ENCODE measurements at regions not wholly inside any gene's neighbourhood (a gene's known extent, or its start where the extent isn't known, plus 50 kb on each side); places are given as distances from the start of the nearest gene placed in this dataset.

DNA sequence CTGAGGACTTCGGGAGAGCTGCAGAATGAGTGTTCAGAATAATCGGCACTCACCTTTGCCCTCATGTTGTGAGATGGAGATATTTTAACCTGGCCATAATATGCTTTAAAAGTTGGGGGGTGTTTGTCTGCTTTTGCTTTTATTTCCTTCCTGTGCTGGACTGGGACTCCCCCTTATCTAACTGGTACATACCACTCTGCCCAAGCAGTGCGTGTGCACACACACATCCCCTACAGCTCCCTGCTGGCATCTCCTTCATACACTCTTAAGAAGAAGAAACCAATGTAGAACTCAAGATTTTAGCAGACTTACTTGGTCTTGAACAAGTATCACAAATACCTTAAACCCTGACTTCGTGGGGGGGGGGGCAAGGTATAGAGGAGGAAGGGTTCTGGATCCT is 146.2 kb upstream of the DMRT1 start:
- DNase-seq = no peak

DNA sequence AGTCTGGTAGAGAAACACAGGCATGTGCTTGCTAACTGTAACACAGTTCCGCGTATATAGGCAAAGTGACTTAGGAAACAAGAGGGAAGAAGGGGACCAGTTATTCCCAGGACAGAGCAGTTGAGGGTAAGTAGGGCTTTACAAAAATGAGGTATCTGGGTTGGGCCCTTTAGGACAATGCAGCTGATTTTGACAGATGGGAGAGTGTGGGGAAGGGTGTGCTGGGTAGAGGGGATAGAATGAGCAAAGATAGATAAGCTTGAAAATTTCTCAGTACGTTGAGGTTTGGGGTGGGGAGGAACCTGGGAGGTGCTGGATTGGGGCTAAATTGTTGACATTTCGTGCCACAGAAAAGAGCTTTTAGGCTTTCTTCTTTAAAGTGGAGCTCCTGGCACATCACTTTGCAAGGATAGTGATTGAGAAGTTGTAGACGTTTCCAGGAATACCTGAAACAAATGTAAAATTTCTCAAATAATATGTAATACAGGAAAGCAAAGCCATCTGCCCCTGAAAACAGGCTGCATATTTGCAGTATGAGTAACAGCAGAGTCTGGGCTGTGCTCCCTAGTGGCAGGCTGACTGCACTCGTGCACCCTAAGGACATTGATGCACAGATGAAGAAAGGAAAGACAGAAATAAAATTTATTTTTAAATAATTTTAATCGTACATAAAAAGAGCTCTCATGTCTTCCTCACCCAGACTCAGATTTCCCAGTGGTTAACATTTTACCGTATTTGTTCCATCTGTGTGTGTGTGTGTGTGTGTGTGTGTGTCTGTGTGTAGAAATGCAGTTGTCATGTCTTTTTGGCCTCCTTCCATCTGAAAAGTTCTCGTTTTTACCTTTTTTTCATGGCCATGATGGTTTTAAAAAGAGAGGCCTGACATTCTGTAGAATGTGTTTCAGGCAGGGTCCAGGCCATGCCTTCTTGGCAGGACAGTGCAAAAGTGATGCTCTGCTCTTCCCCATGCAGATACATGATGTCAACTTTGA is 144.9 kb upstream of the DMRT1 start:
- no peak for DNase-seq

DNA sequence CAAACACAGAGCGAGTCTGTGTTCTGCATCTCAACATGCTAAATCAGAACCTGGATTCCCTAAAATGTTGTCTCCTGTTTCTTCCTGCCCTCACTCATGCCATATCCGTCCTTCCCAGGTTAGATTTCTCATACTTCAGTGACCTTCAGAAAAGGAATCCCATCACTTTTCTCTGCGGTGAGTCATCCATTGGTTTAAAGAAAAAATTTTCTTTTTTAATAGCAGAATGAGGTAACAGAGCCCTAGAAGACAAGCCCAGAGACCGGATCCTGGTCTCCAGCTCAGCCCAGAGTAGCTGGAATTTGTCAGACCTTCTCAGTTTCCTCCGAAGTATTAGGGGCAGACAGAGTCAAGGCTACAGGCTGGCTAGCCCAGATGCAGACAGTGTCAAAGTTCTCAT is 143.2 kb upstream of the DMRT1 start:
- DNase-seq = no peak

DNA sequence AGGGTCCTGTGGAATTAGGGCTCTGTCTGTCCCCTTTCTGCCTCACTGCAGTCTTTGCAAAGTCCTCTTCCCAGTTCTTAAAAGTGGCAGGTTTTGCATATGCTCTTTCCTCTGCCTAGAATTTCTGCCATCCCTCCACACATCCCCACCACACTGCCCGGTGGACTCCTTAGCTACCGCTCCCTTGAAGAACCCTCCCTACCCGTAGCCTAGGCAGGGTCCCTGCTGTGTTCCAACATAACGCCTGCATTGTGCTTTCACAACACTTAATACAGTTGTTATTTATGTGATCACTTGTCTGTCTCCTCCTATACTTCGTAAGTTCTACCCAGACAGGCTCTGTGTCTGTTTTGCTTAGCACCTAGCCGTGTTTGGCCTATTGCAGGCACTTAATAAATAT is 142.5 kb upstream of the DMRT1 start:
- no peak for DNase-seq

DNA sequence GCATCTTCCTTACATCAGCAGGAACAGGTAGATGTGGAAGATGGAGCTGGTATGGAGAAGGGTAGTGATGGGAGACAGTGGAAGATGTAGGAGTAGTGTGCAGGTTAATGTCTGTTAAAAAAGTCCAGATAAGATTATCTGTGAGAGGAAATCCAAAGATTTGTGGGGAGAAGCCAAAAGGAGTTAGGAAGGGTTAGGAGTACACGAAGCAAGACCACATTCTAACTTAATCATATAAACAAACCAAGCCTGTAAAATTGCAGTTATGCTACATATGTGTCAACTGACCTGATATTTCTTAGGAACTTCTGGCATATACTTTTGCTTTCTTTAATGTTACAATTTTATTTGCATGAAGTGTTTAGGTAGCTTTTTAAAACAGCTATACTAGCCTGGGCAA is 142.1 kb upstream of the DMRT1 start:
- no peak for DNase-seq

DNA sequence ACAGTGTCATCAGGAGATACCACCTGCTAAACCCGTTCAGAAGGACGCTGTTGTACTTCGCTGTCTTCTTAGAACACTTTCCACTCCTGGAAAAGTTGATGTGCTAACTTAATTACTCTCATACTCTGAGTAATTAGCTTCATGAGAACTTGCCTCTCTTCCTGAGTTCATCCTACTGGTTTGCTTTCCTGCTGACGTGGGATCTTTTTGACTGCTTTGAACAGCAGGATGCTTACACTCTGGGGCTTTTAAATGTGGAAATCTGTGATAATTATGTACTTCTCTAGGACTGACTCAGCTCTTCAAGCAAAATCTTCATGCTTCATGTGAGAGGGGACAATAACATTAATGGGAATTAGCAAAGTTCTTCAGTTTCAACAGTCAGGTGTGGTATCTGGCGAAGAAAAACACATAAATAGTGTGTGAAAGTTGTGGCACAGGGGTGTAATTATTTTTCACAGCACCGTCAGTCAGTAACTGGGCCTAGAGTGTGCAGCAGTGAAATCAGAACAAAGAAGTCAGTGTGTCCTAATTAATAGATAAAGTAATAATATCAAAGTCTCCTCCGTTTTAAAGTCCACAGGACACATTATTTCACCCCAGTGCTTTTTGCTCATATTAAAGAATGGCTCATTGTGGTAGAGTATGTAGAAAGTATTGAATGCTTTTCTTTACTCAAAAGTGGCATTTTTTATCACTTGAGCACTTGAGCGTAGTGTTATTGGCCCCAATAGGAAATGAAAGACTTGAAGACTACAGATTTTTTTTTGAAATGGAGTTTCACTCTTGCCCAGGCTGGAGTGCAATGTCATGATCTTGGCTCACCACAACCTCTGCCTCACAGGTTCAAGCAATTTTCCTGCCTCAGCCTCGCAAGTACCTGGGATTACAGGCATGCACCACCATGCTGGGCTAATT is 140.9 kb upstream of the DMRT1 start:
- DNase-seq = no peak

DNA sequence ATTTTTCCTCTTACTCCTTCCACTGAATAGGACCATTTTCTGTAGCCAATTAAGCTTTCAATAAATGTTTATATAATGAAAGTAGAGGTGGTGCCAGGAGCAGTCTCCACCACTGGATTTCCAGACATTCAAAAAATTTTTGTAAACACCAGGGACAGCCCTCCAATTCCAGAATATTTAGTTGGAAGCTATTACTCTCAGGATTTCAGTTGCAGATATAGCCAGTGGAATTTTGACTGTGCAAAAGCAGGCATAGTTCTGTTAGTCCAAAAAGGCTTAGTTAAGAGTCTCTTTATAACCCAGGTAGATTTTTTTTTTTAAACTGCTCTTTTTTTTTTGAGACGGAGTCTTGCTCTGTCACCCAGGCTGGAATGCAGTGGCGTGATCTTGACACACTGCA is 138.1 kb upstream of the DMRT1 start:
- DNase-seq = no peak

DNA sequence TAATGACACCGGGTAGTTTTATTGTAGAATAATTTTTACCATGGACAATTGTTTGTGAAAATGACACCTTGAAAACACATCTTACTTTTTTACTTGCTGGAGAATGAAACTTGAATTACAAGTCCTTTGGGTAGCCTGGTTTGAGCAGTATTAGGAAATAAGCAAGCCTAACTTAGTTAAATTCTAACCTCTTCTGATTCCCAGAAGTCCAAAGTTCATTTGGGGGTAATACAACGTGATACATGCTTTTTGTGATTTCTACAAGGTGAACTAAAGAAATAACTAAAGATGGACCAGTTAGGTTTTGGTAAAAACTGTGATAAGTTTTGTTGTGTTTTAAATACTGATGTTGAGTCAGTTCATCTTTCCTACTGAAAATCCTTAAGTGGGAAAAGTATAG is 135.4 kb upstream of the DMRT1 start:
- no peak for DNase-seq

DNA sequence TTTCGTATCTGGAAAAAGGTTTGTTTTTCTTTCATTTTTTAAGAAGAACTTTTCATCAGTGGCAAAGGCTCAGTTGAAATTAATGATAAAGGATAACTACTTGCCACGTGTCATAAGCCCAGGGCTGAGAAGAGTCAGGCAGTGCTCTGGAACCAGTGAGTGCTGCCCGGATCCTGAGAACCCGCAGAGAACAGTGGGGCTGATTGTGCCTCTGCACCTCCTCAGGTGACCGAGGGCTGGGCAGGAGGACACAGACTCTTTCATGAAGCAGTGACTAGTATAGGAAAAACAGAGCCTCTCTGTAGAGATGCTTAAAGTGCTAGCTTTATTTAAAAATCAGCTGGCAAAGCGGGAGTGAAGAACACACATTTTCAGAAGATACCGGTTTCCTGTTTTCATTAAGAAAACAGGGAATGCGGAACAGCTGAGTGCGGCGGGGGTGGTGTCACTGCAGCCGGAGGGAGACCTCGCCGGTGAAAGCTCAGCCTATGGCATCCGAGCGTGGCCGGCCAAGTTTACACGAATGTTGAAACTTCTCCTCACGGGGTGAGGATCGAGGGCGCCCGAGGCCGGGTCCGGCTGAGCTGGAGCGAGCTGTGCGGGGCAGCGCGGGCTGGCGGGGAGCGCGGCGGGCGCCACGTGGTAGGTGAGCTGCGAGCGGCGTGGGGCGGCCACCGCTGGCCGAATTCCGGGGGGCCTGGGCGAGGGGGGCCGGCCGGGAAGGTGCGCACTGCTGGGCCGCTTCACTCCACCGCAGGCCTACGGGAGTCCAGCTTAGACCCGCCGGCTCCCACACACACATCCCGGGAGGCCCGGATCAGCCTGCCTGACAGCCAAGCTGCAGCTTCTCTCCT is 134.7 kb upstream of the DMRT1 start:
- no peak for DNase-seq

DNA sequence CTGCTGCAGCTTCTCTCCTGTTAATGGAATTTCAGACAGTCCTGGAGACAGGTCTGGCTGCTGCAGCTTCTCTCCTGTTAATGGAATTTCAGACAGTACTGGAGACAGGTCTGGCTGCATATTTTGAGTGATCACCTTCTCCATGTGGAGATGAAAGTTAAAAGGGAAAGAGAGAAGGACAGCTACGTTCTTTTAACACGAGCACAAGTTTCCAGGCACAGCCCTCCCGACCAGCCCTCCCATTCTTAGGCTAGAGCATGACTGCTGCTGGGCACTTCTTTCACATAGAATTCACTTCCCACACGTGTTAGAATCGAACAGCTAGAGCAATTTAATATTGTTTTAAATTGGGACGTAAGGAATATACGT is 133.3 kb upstream of the DMRT1 start:
- DNase-seq = no peak

DNA sequence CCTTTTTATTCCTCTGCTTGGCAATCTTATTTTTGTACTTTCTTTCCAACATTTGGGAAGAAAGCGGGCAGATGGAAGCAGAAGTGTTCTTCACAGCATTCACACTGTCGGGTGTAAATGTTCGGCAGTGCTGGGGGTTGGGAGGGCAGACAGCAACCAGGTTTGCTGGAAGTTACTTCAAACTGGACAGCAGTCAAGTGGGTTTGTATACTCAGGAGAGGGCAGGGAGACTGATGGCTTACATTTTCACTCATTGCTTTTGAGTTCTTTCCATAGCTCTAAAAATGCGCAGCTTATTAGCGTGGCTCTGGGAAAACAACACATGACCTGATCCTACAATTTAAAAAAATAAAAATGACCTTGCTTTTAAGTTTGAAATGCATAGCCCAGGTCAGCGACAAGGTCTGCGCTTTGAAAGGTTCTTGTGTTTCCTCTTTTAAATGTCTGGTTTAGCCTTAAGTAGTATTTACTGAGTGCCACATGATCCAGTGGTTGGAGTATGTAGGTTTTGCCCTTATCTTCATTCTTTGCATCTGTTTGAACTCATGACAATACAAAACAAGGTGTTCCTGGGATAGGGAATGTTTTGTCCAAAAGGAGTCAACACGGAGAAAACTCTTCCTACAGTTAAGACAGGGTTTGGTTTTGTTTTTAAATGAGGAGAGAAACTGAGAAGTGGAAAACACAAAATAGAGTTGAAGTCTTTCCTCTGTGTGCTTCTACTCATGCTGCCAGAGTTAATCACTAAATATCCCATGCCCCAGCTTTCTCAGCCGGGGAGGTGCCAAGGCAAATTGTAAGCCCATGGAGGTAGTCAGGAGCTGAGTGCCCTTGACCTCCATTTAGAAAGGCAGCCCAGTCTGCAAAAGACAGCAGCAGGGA is 132.7 kb upstream of the DMRT1 start:
- DNase-seq = no peak

DNA sequence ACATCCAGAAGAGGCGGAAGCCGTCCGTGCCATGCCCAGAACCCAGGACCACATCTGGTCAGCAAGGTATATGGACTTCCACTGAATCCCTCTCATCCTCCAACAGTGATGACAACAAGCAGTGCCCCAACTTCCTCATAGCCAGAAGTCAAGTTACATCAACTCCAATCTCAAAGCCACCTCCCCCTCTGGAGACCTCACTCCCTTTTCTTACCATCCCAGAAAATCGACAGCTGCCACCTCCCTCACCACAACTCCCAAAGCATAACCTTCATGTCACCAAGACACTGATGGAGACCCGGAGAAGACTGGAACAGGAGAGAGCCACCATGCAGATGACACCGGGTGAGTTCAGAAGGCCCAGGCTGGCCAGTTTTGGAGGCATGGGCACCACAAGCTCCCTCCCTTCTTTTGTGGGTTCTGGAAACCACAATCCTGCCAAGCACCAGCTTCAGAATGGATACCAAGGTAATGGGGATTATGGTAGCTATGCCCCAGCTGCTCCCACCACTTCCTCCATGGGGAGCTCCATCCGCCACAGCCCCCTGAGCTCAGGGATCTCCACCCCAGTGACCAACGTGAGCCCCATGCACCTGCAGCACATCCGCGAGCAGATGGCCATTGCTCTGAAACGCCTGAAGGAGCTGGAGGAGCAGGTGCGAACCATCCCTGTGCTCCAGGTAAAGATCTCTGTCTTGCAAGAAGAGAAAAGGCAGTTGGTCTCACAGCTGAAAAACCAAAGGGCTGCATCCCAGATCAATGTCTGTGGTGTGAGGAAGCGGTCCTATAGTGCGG is 130.3 kb upstream of the DMRT1 start:
- no peak for DNase-seq

DNA sequence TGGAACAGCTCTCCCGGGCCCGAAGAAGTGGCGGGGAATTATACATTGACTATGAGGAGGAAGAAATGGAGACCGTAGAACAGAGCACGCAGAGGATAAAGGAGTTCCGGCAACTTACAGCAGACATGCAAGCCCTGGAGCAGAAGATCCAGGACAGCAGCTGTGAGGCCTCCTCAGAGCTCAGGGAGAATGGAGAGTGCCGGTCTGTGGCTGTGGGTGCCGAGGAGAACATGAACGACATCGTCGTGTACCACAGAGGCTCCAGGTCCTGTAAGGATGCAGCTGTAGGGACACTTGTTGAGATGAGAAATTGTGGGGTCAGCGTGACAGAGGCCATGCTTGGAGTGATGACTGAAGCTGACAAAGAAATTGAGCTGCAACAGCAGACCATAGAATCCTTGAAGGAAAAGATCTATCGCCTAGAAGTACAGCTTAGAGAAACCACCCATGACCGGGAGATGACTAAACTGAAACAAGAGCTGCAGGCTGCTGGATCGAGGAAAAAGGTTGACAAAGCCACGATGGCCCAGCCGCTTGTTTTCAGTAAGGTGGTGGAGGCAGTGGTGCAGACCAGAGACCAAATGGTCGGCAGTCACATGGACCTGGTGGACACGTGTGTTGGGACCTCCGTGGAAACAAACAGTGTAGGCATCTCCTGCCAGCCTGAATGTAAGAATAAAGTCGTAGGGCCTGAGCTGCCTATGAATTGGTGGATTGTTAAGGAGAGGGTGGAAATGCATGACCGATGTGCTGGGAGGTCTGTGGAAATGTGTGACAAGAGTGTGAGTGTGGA is 129.5 kb upstream of the DMRT1 start:
- DNase-seq = no peak

DNA sequence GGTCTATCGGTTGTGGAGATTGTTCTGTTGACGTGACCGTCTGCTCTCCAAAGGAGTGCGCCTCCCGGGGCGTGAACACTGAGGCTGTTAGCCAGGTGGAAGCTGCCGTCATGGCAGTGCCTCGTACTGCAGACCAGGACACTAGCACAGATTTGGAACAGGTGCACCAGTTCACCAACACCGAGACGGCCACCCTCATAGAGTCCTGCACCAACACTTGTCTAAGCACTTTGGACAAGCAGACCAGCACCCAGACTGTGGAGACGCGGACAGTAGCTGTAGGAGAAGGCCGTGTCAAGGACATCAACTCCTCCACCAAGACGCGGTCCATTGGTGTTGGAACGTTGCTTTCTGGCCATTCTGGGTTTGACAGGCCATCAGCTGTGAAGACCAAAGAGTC is 128.9 kb upstream of the DMRT1 start:
- no peak for DNase-seq

DNA sequence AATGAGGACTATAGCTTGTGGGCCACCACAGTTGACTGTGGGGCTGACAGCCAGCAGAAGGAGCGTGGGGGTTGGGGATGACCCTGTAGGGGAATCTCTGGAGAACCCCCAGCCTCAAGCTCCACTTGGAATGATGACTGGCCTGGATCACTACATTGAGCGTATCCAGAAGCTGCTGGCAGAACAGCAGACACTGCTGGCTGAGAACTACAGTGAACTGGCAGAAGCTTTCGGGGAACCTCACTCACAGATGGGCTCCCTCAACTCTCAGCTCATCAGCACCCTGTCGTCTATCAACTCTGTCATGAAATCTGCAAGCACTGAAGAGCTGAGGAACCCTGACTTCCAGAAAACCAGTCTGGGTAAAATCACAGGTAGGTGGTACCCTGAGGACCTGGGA is 128.4 kb upstream of the DMRT1 start:
- DNase-seq = no peak

DNA sequence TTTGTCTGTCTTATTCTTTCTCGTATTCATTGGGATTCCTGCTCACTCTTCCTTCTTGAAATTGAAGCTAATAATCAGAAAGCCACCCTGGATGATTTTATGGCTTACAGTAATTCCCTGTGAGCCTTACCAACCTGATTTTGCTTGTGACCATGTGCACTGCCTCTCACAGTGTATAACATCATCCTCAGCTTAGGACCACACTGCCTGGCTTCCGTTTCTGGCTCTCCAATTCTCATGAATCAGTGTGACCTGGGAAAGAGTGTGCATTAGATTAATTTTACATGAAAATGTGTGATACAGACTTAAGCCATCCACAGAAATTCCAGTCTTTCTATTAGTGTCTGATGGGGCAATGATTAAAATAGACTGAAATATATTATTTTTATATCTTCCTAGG is 126.8 kb upstream of the DMRT1 start:
- DNase-seq = no peak

DNA sequence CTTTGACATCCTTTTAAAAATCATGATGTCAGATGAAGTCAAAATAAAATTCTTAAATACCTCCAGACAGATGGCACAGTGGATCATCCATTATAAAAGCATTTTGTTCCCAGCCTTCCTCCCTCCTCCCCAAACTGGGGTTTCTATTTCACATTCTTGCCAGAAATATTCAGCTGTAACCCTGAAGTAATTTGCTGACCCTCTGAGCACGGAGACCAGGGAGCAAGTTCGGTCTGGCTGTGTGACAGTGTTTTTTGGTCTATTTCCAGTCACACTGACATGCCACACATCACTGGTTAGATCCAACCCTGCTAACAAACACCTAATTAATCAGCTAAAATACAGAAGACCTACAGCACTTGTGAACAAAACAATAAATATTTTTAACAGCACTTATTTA is 126.2 kb upstream of the DMRT1 start:
- no peak for DNase-seq

DNA sequence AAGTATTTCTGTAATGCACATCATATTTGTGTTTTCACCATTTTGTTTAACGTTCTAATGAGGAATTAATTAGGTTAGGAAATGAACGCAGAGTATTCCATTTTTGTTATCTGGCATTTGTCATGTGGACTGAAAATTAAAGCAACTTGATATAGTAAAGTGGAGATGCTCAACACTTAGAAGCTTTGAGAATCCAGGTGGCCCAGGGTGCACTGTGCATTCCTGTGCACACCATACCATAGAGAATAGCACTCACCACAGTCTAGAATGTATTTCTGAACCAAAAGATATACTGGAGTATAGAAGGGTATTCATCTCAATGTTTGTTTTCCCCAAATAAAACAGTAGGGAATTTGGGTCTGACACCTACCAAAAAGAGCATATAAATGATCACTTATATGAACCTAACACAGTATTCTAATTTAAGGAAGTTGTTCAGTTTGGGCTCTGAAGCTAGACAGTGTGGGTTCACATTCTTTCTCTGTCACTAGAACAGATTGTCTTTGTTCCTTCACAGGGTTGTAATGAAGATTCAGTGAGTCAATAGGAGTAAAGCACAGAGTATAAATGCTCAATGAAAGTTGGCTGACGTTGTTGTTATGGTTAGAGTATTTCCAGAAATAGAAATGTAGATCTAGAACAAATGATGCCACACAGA is 125.6 kb upstream of the DMRT1 start:
- no peak for DNase-seq

DNA sequence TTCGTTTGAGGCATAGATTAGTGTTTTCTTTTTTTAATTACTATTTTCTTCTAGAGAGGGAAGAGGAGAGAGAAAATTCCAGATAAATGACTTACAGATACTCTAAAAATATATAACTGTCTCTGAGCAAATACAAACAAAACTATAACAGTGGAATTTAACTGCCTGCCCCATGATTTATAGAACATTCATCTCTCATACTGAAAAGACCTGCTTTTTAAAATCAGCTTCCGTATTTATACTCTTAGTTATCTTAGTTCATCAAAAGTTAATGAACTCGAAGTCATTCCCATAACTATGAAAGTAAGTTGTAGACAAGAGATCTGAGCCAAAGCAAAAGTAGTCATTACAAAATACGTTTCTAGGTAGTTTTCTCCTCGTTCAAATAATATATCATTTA is 123.8 kb upstream of the DMRT1 start:
- no peak for DNase-seq
